GM12878 (cell line): ENCODE measurements at regions not wholly inside any gene's neighbourhood (a gene's known extent, or its start where the extent isn't known, plus 50 kb on each side); places are given as distances from the start of the nearest gene placed in this dataset.
A peak's percentile ranks its signal among the peaks of the same experiment; 100 is the strongest.

Source experiments
- ATAC-seq: fragments of 200-7000 bp; cut with Tn5 transposase; 3 replicates; pipeline ENCODE4 v1.9.1; 2020; ENCODE audit warnings: mild to moderate bottlenecking, moderate library complexity
- BruUV-seq: library from RNA; stranded (reverse); fragments of 400-500 nt; replicated peaks from 2 replicates; lab custom pipeline; 2021; lab: Mats Ljungman, UMichigan
- CTCF ChIA-PET: fragments of 300-600 bp; sonication (Branson Sonifier 250); formaldehyde crosslinking; extraction: SDS; loops from one replicate; lab custom pipeline; 2021; ENCODE audit warnings: inconsistent platforms; lab: Yijun Ruan, JAX
- POLR2A ChIA-PET: fragments of 350-600 bp; formaldehyde crosslinking; extraction: SDS; loops from one replicate; lab custom pipeline; 2021; ENCODE audit warnings: inconsistent platforms; lab: Charles Lee
- RAD21 ChIA-PET: fragments of 300-600 bp; sonication (Branson Sonifier 250); formaldehyde crosslinking; loops from one replicate; lab custom pipeline; 2023; ENCODE audit warnings: antibody characterized with exemption; ENCODE audit not compliant: unreplicated experiment; lab: Charles Lee
- SMC1A ChIA-PET: fragments of 300-600 bp; sonication (Branson Sonifier 250); formaldehyde crosslinking; loops from one replicate; lab custom pipeline; 2023; ENCODE audit not compliant: unreplicated experiment, uncharacterized antibody; lab: Charles Lee
- DNase-seq: peaks from one replicate; pipeline ENCODE4 v3.0.0-alpha.2; 2011; ENCODE audit warnings: low read depth, low spot score
- FAIRE-seq: peaks from 3 replicates; lab custom pipeline; 2011; peaks lifted over from hg19 to GRCh38; lab: Jason Lieb, UNC
- H2AFZ ChIP-seq: 2 replicates; pipeline ENCODE4 v1.6.0; 2011; ENCODE audit warnings: low read depth, low read length, control low read depth; ENCODE audit not compliant: control insufficient read depth
- H3K27ac ChIP-seq: 2 replicates; pipeline ENCODE4 v1.5.1; 2011; ENCODE audit warnings: control low read depth; ENCODE audit not compliant: control insufficient read depth, insufficient read depth
- H3K27me3 ChIP-seq, 2 experiments: replicated peaks in 1 of 2; 2 replicates each; pipeline versions ENCODE4 v1.6.0 to v1.6.1; 2011; ENCODE audit warnings: low read length in 1 of 2; ENCODE audit not compliant: control insufficient read depth in 2 of 2, insufficient read depth in 2 of 2
- H3K36me3 ChIP-seq, 2 experiments: 2 replicates each; pipeline ENCODE4 v1.5.1; 2011; ENCODE audit warnings: low read length in 1 of 2; ENCODE audit not compliant: control insufficient read depth in 2 of 2, insufficient read depth in 2 of 2
- H3K4me1 ChIP-seq: 2 replicates; pipeline ENCODE4 v1.6.1; 2011; ENCODE audit warnings: mild to moderate bottlenecking, low read length, moderate library complexity, mixed read lengths; ENCODE audit not compliant: control insufficient read depth, insufficient read depth
- H3K4me2 ChIP-seq: 2 replicates; pipeline ENCODE4 v1.6.0; 2011; ENCODE audit warnings: control low read depth; ENCODE audit not compliant: control insufficient read depth, insufficient read depth
- H3K4me3 ChIP-seq: fragments of 200-600 bp; sonication (generic); 2 replicates; pipeline ENCODE4 v1.5.1; 2016
- H3K79me2 ChIP-seq: 2 replicates; pipeline ENCODE4 v1.6.0; 2011; ENCODE audit warnings: low read length; ENCODE audit not compliant: control insufficient read depth, insufficient read depth
- H3K9ac ChIP-seq: 2 replicates; pipeline ENCODE4 v1.8.0; 2011; ENCODE audit warnings: low read length, control low read depth, mixed read lengths; ENCODE audit not compliant: control insufficient read depth, insufficient read depth
- H3K9me3 ChIP-seq: replicated peaks from 3 replicates; pipeline ENCODE4 v1.5.1; 2011; ENCODE audit warnings: mild to moderate bottlenecking, low read length; ENCODE audit not compliant: control insufficient read depth, insufficient read depth
- H4K20me1 ChIP-seq: 2 replicates; pipeline ENCODE4 v1.6.0; 2011; ENCODE audit not compliant: control insufficient read depth, insufficient read depth
- BRCA1 ChIP-seq: IDR thresholded peaks from 2 replicates; pipeline ENCODE4 v1.6.1; 2011; ENCODE audit warnings: low read depth, low read length, improper control_type of control experiment
- DPF2 ChIP-seq: fragments of 450-650 bp; IDR thresholded peaks from 2 replicates; pipeline ENCODE4 v1.6.1; 2017; ENCODE audit warnings: mild to moderate bottlenecking
- EED ChIP-seq: sonication (generic); IDR thresholded peaks from 2 replicates; pipeline ENCODE4 v1.6.1; 2016; ENCODE audit warnings: antibody characterized with exemption, low read depth
- JUND ChIP-seq: IDR thresholded peaks from 2 replicates; pipeline ENCODE4 v1.6.1; 2012; ENCODE audit warnings: low read depth, mild to moderate bottlenecking, low read length, improper control_type of control experiment, moderate library complexity
- KAT2A ChIP-seq: conservative IDR thresholded peaks from 2 replicates; pipeline ENCODE4 v1.6.1; 2011; ENCODE audit warnings: low read depth, low read length; ENCODE audit not compliant: control insufficient read depth
- NFYB ChIP-seq: IDR thresholded peaks from 2 replicates; pipeline ENCODE4 v1.6.1; 2011; ENCODE audit warnings: low read depth, mild to moderate bottlenecking, low read length, improper control_type of control experiment, moderate library complexity; ENCODE audit not compliant: insufficient read depth
- PML ChIP-seq: IDR thresholded peaks from 2 replicates; pipeline ENCODE4 v1.6.1; 2012; ENCODE audit warnings: low read length, inconsistent platforms
- POU2F2 ChIP-seq: IDR thresholded peaks from 3 replicates; pipeline ENCODE4 v1.6.1; 2011; ENCODE audit warnings: low read depth, mild to moderate bottlenecking, low read length, borderline replicate concordance
- SPI1 ChIP-seq: IDR thresholded peaks from 2 replicates; pipeline ENCODE4 v1.6.1; 2011; ENCODE audit warnings: low read depth, mild to moderate bottlenecking, low read length, moderate library complexity, borderline replicate concordance; ENCODE audit not compliant: insufficient read depth
- WGBS: methylation state at CpG from one replicate; pipeline ENCODE4 v1.1.6; 2016; ENCODE audit warnings: low lambda C conversion rate; ENCODE audit not compliant: insufficient replicate concordance, insufficient coverage; ENCODE audit errors: missing lambda C conversion rate; 5-methylcytosine and 5-hydroxymethylcytosine counted together
- in situ Hi-C: fragments of 300-500 bp; cut with MboI; formaldehyde crosslinking; loops from 9 replicates; pipeline ENCODE4 v1.14.3; 2018; ENCODE audit warnings: mixed read lengths
- intact Hi-C: fragments of 100-400 bp; cut with micrococcal nuclease; formaldehyde crosslinking; loops from one replicate; pipeline ENCODE4 v1.14.2; 2022; ENCODE audit not compliant: unreplicated experiment
- TF ChIP-seq, protein P1 (sequence below): IDR thresholded peaks from 2 replicates; pipeline ENCODE4 v1.6.1; 2011; ENCODE audit warnings: mild to moderate bottlenecking, low read depth, low read length, moderate library complexity; ENCODE audit not compliant: insufficient replicate concordance
- TF ChIP-seq, protein P2 (sequence below): IDR thresholded peaks from 2 replicates; pipeline ENCODE4 v1.6.1; 2011; ENCODE audit warnings: borderline replicate concordance, low read depth, mild to moderate bottlenecking, moderate library complexity, mixed read lengths, low read length; ENCODE audit not compliant: insufficient read depth; ENCODE audit errors: extremely low read length
- TF ChIP-seq, protein P3 (sequence below): IDR thresholded peaks from 2 replicates; pipeline ENCODE4 v1.6.1; 2011; ENCODE audit warnings: low read depth, mild to moderate bottlenecking, low read length, moderate library complexity, borderline replicate concordance; ENCODE audit errors: extremely low read depth

DNA sequence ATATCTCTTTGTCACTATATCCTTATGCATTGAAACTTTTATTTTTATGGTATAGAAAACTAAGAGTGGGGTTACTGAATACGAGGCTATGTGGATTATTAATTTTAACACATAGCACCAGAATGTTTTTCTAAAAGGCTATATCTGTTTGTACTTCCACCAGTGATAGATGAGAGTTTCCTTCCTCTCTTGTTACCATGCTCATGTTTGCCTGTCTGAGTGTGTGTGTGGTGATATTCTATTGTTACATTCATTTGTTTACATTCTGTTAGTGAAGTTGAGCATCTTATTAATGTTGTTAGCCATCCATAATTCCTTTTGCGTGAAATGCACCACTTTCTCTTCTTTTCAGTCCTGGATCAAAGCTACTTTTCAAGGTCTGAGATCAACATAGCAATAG lies 54.1 kb upstream of the ALDH1A1 start:
- DNase-seq: no peak
- TF ChIP-seq PML (no peak), BRCA1 (no peak), SPI1 (no peak), POU2F2 (no peak), JUND (no peak), DPF2 (no peak), NFYB (no peak), KAT2A (no peak), EED (no peak)
- TF ChIP-seq, protein P1, sequence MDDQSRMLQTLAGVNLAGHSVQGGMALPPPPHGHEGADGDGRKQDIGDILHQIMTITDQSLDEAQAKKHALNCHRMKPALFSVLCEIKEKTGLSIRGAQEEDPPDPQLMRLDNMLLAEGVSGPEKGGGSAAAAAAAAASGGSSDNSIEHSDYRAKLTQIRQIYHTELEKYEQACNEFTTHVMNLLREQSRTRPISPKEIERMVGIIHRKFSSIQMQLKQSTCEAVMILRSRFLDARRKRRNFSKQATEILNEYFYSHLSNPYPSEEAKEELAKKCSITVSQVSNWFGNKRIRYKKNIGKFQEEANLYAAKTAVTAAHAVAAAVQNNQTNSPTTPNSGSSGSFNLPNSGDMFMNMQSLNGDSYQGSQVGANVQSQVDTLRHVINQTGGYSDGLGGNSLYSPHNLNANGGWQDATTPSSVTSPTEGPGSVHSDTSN: no peak
- TF ChIP-seq, protein P2, sequence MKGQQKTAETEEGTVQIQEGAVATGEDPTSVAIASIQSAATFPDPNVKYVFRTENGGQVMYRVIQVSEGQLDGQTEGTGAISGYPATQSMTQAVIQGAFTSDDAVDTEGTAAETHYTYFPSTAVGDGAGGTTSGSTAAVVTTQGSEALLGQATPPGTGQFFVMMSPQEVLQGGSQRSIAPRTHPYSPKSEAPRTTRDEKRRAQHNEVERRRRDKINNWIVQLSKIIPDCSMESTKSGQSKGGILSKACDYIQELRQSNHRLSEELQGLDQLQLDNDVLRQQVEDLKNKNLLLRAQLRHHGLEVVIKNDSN: no peak
- TF ChIP-seq, protein P3, sequence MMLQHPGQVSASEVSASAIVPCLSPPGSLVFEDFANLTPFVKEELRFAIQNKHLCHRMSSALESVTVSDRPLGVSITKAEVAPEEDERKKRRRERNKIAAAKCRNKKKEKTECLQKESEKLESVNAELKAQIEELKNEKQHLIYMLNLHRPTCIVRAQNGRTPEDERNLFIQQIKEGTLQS: no peak
- no peak overlapping the region for H3K4me2 ChIP-seq
- H3K27ac ChIP-seq: no peak overlapping the region
- no peak overlapping the region for H2AFZ ChIP-seq
- SMC1A ChIA-PET: no interaction called here
- no peaks in the 10 kb centered on the region for H3K79me2 ChIP-seq
- no peaks in the 10 kb centered on the region for H4K20me1 ChIP-seq
- H3K4me3 ChIP-seq: no peak overlapping the region
- H3K9ac ChIP-seq: no peak overlapping the region
- RAD21 ChIA-PET: no interaction called here
- POLR2A ChIA-PET: no interaction called here
- peak; percentile 23 for FAIRE-seq
- intact Hi-C loops (no loop called here), in situ Hi-C loops (loop anchor here (25.0 kb wide), 1 partner anchor 720 kb away; no protein-coding TSS in a partner anchor)
- H3K27me3 ChIP-seq: no peaks in the 10 kb centered on the region; a peak in 3 of 4 replicates
- no TSS peak for BruUV-seq
- H3K4me1 ChIP-seq: no peaks in the 10 kb centered on the region
- no peaks in the 10 kb centered on the region for H3K36me3 ChIP-seq
- no peaks in the 10 kb centered on the region for H3K9me3 ChIP-seq
- CTCF ChIA-PET: no interaction called here
- no peak for ATAC-seq
- WGBS: 33% methylated on average over 2 of the region's 2 CpGs
